ENCODE measurements at regions not wholly inside any gene's neighbourhood (a gene's known extent, or its start where the extent isn't known, plus 50 kb on each side); places are given as distances from the start of the nearest gene placed in this dataset.

- CTCF ChIA-PET (ENCODE audit: low intra/inter-chr PET ratio, low total read pairs): no interaction called here
- POLR2A ChIA-PET: no interaction called here
- ATAC-seq: peak; percentile 39; the same call in 2 of the 3 replicates
- H3K36me3 ChIP-seq (replicated peaks in 1 of 2; ENCODE audit: control insufficient read depth in 1 of 2, insufficient read depth in 2 of 2, low read length in 2 of 2): no peaks in the 10 kb centered on the region
- intact Hi-C loops (cut with micrococcal nuclease; ENCODE audit: unreplicated experiment): no loop called here
- H3K79me2 ChIP-seq (ENCODE audit: insufficient read depth, low read length): no peaks in the 10 kb centered on the region
- WGBS (ENCODE audit: low lambda C conversion rate): 0% methylated on average over 3 of the region's 8 CpGs
- H3K9ac ChIP-seq (ENCODE audit: insufficient read depth, low read depth, low read length): no peak overlapping the region
- peaks cover 23% of the 10 kb centered on the region for H3K9me3 ChIP-seq (ENCODE audit: low read length)
- H3K27ac ChIP-seq (ENCODE audit: extremely low read length, insufficient read depth, low read length): no peak overlapping the region
- TF ChIP-seq REXO4 (CRISPR knock-in tag; IDR thresholded peaks at IDR 0.05; ENCODE audit: borderline replicate concordance) (no peak), FOXP4 (CRISPR knock-in tag; IDR thresholded peaks at IDR 0.05) (no peak), BHLHE40 (IDR thresholded peaks at IDR 0.05; ENCODE audit: low read length) (0 out of 2 replicates have a peak, but pooled peaks have one; percentile 35), HCFC1 (IDR thresholded peaks at IDR 0.05; ENCODE audit: low read depth, low read length) (no peak), USF2 (IDR thresholded peaks at IDR 0.05; ENCODE audit: low read depth, low read length) (peak; percentile 60), USF2 (CRISPR knock-in tag; IDR thresholded peaks at IDR 0.05; ENCODE audit: borderline replicate concordance) (peak; percentile 24; the same call in 1 of the 2 replicates), ZNF841 (CRISPR knock-in tag; IDR thresholded peaks at IDR 0.05; ENCODE audit: borderline replicate concordance) (no peak)
- H3K4me3 ChIP-seq (replicated peaks in 1 of 3; ENCODE audit: insufficient read depth in 1 of 3, low read depth in 2 of 3, low read length in 3 of 3): no peak overlapping the region
- H4K20me1 ChIP-seq (ENCODE audit: insufficient read depth, low read length): no peaks in the 10 kb centered on the region
- H3K4me1 ChIP-seq (ENCODE audit: insufficient read depth, low read length): no peaks in the 10 kb centered on the region
- peak overlapping the region; percentile 29 for H3K4me2 ChIP-seq (ENCODE audit: low read depth, low read length)
- BruUV-seq (replicated peaks): no TSS peak
- FAIRE-seq: no peak
- no peak for DNase-seq (ENCODE audit: low spot score)
- no peak overlapping the region for H2AFZ ChIP-seq (ENCODE audit: low read length)
- no peaks in the 10 kb centered on the region for H3K27me3 ChIP-seq (ENCODE audit: control insufficient read depth in 1 of 2, insufficient read depth in 2 of 2, low read length in 2 of 2)
- in situ Hi-C loops (cut with HindIII; ENCODE audit: extremely low pct_ligation_motif_present, low pct_unique_long_range_greater_than_20kb): no loop called here
These were observed 644.3 kb downstream of the CBLN2 start for GRCh38 chr18:71899707-71900472.

Data from HepG2 (cell line).